TTC549 (cell line): ENCODE measurements at regions not wholly inside any gene's neighbourhood (a gene's known extent, or its start where the extent isn't known, plus 50 kb on each side); places are given as distances from the start of the nearest gene placed in this dataset.

ENCODE experiments used
- FAIRE-seq: peaks from 2 replicates; lab custom pipeline; 2012; peaks lifted over from hg19 to GRCh38; lab: Jason Lieb, UNC

- FAIRE-seq: no peak
These were observed 203.5 kb upstream of the PMEPA1 start for GRCh38 chr20:57913156-57913930.

- FAIRE-seq: no peak
These were observed 202.4 kb upstream of the PMEPA1 start for GRCh38 chr20:57912227-57912582.

- FAIRE-seq: no peak
These were observed 201.9 kb upstream of the PMEPA1 start for GRCh38 chr20:57911512-57912226.

GRCh38 chr20:57910716-57911115, 200.9 kb upstream of the PMEPA1 start:
- no peak for FAIRE-seq

- no peak for FAIRE-seq
These were observed 200.0 kb upstream of the PMEPA1 start for GRCh38 chr20:57909763-57910331.

- FAIRE-seq: no peak
These were observed 199.2 kb upstream of the PMEPA1 start for GRCh38 chr20:57908704-57909630.

- no peak for FAIRE-seq
These were observed 198.4 kb upstream of the PMEPA1 start for GRCh38 chr20:57908226-57908625.

- FAIRE-seq: no peak
These were observed 197.6 kb upstream of the PMEPA1 start for GRCh38 chr20:57907131-57908000.

- no peak for FAIRE-seq
These were observed 195.6 kb upstream of the PMEPA1 start for GRCh38 chr20:57905448-57905847.

GRCh38 chr20:57904314-57905105, 194.7 kb upstream of the PMEPA1 start:
- FAIRE-seq: no peak

GRCh38 chr20:57902473-57902872, 192.7 kb upstream of the PMEPA1 start:
- no peak for FAIRE-seq

- no peak for FAIRE-seq
These were observed 191.7 kb upstream of the PMEPA1 start for GRCh38 chr20:57901526-57901925.

GRCh38 chr20:57900226-57900905, 190.6 kb upstream of the PMEPA1 start:
- no peak for FAIRE-seq

- no peak for FAIRE-seq
These were observed 189.7 kb upstream of the PMEPA1 start for GRCh38 chr20:57899554-57899953.

GRCh38 chr20:57898332-57898731, 188.5 kb upstream of the PMEPA1 start:
- no peak for FAIRE-seq

- no peak for FAIRE-seq
These were observed 188.1 kb upstream of the PMEPA1 start for GRCh38 chr20:57897891-57898290.

GRCh38 chr20:57897156-57897874, 187.5 kb upstream of the PMEPA1 start:
- no peak for FAIRE-seq

- FAIRE-seq: no peak
These were observed 186.7 kb upstream of the PMEPA1 start for GRCh38 chr20:57896563-57896962.

GRCh38 chr20:57896017-57896416, 186.2 kb upstream of the PMEPA1 start:
- no peak for FAIRE-seq
